ENCODE measurements at regions not wholly inside any gene's neighbourhood (a gene's known extent, or its start where the extent isn't known, plus 50 kb on each side); places are given as distances from the start of the nearest gene placed in this dataset.
"Not testable (repeated sequence)": the region's sequence is repeated elsewhere in the genome, so short reads cannot be mapped to it uniquely, and the experiment has no call there.

DNA sequence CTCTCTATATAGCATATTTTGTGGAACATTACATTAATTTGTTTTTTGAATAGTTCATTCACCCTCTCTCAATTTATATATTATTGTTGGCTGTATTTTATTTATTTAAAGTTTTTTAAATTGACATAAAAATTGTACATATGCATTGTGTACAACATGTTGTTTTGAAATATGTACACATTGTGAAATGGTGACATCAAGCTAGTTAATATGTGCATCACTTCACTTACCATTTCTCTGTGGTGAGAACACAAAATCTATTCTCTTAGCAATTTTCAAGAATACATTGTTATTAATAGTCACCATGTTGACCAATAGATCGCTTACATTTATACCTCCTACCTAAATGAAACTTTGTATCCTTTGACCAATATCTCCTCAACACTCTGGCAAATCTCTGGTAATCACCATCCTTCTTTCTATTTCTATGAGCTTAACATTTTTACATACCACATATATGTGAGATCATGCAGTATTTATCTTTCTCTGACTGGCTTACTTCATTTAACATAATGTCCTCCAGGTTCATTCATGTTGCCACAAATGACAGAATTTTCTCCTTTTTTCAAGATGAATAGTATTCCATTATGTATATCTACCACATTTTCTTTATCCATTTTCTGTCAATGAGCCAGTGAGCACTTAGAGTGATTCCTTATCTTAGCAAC, 180.9 kb upstream of the DEPDC1 start:
- DNase-seq = no peak

DNA sequence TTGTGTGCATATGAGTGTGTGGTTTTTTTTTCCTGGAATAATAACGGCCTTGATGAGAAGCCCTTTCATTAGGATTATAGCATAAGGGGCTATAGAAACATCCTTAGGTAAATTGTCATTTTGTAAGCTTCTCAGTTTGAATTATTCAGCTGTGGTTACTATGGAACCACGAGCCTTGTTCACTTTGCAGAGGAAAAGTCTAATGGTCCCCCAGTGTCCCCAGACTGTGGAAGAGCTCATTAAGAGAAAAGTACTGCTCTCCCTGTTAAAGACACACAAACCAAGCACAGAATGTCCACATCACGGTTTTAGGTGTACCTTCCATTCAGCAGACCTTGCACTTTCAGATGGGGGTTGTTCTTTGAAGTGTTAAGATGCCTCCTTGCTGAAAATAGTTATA, 199.3 kb upstream of the DEPDC1 start:
- no peak for DNase-seq

DNA sequence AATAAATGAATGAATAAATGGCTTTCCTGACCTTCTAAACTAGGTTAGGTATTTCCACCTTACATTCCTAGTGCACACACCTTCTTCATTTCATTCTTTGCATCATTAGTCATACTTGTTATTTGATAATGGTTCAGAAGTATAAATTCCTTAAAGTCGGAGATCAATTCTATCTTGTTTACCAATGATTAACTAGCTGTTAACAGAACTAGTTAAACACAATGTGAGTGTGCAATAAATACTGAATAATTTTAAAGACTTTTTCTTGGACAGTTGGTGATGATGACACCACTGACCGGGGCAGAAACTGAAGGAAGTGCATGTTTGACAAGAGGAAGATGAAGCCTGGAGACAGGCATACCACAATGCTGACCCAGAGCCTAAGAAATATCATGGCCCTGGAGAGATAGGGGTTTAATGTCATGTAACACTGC, 207.1 kb upstream of the DEPDC1 start:
- no peak for DNase-seq

DNA sequence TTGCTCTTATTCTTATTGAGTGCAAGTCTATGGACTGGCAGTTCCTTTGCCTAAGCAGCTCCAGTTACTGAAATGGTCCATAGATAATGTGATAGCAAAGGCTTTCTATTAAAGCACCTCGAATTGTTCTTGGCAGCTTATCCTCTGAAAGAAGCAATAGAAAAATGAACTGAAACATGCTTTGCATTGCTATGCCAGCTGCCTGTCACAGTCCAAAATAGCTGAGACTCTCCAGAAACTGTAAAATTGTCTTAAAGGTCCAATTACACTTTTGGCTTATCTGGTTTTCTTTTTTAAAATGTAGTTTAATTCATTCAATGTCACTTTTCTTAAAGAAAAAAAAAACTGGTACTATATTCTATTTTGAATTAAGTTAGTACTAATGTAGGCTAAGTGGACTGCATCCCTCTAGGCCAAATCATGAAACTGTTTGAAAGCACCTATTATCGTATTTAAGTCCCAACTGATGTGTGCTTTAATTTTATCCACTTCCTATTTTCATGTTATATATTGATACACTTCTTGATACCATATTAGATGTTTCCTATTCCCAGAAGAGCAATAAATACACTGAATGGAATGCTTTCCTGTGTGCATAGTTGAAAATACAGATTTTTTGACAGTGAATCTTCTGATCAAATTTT, 208.0 kb upstream of the DEPDC1 start:
- DNase-seq = no peak

DNA sequence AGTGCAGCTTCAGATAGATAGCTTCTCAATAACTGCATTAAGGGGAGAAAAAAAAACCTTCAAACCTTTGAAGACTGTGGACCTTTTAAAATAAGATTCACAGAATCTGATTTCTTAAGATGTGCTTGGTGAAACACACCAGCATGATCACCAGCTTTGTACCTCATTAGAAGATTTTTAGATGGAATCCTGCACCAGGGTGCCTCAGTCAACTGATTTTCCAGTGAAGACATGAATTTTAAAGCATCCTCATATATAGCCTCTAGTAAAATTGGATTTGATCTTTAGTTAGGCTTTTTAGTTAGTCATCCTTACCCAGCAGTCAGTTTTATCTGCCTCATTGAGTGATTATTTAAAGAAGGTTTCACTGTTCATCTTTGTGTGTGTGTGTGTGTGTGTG, 208.6 kb upstream of the DEPDC1 start:
- DNase-seq = no peak

DNA sequence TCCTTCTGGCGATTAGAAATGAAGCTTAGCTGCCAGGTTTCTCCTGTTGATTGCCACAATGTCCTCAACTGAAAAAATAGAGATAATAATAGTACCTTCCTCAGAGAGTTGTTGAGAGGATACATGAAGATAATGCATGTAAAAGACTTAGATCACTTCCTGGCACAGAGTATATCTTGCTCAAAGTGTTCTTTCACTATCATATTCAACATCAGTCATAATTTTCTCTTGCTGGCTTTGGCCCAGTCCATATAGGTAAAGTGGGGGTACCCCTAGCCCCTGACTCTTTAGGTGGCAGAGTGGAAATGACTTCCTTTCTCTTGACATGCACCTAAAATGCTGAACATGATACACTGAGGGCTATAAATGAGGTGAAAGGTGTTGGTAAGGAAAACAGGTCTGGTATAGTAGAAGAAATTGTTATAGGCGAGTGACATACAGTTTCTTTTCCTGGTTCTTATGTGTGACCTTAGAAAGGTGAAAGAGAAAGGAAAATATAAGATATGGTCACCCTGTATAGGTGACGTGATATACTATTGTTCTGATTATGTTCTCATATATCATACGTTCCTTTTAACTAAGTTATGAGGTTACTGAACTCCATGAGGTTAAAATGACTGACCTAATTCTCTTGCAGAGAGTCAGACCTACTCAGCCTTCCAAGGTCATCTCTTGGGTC, 209.9 kb upstream of the DEPDC1 start:
- no peak for DNase-seq

DNA sequence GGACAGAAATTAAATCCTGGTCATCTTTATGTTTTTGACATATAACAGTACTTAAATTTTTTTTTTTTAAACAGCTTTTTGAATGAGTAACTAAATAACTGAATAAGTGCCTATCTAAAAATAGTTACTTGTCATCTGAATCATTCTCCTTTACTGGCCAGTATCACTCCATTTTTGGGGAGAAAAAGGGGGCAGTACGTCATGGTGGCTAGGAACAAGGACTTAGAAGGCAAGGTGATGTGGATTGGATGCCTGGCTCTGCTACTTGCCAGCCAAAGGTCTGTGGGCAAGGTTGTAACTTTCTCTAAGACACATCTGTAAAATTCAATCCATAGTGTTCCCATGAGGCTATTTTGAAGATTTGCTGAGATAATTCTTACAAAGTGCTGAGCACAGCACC, 220.4 kb upstream of the DEPDC1 start:
- no peak for DNase-seq

DNA sequence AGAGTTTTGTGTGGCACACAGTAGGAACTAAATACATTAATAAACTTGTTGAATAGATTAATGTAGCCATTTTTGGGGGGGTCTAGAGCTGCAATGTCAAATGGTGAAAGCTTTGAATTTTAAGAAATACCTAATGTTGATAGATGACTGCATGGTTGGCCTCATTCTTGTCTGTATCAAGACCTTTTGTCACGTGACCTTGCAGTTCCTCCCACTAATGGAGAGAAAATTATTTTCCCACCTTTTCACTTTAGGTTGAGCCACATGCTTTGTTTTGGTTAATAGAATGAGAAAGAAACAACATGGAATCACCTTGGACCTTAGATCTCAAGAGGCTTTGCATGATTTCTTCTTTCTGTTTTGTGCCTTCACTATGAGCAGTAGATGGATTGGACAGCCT, 223.6 kb upstream of the DEPDC1 start:
- DNase-seq = no peak

DNA sequence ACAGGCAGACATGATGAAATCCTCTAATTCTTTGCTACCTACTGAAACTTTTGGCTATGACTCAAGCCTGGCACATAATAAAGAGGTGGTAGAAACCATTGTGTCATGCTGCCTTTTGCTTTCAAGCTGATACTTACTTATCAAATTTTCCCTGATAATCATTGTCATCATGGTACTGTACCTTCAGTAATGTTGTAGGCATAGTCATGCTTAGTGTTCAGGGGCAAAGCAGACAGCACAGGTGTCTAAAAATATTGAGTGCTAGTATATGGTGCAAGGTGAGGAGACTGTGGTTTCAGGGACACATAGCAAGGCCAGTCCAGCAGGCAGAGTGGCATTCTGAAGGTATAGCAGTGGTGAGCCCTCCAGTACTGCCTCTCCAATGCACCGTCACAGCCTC, 226.9 kb upstream of the DEPDC1 start:
- DNase-seq = no peak

DNA sequence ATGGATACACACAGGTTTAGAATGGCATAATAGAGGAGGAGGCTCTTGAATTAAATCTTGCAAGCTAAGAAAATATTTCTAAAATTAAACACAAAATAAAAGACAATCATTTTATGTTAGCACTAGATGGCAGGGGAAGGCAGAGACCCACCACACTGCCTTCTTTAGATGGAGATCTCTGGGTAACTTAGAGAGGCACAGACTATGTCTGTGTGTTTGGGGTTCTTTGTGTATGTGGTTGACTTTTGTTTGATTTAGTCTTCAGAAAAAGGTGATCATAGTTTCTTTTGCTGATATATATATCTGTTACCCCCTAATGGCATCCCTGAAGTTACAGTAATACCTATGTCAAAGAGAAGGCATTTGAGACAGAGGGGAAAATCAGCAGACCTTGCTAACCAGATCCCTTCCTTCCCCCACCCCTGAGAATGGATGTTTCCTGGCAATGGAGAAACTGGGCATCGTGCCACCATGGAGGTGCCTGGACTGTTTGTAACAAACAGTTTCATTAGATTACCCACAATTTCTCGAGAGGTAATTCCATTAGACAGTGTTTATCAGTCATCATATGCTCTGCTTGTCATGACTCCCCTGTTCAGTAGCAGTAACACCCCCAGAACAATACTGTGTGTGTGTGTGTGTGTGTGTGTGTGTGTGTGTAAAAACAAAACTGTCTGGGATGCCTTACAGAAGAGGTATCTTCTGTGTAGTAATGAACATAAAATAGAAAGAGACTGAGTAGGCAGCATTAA, 228.3 kb upstream of the DEPDC1 start:
- no peak for DNase-seq

DNA sequence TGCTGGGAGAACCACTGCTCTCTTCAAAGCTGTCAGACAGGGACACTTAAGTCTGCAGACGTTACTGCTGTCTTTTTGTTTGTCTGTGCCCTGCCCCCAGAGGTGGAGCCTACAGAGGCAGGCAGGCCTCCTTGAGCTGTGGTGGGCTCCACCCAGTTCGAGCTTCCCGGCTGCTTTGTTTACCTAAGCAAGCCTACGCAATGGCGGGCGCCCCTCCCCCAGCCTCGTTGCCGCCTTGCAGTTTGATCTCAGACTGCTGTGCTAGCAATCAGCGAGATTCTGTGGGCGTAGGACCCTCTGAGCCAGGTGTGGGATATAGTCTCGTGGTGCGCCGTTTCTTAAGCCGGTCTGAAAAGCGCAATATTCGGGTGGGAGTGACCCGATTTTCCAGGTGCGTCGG, 242.6 kb upstream of the DEPDC1 start:
- not testable (repeated sequence) for DNase-seq

DNA sequence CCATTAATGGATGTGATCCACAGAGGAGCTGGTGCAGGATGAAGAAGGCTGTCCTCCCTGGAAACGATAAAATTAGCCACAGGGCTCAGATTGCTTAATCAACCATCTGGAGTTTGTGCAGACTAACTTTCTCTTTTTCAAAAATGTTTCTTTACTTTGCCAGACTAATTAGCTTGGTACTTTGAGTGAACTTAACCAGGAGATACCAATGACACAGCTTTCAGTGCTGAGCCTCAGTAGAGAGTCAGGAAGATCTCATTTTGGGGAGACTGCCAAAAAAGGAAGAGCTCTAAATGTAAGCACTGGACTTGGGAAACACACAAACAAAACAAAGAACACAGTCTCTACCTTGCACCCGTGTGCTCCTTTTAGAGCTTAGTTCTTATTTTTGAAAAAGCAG, 248.1 kb upstream of the DEPDC1 start:
- DNase-seq = no peak

DNA sequence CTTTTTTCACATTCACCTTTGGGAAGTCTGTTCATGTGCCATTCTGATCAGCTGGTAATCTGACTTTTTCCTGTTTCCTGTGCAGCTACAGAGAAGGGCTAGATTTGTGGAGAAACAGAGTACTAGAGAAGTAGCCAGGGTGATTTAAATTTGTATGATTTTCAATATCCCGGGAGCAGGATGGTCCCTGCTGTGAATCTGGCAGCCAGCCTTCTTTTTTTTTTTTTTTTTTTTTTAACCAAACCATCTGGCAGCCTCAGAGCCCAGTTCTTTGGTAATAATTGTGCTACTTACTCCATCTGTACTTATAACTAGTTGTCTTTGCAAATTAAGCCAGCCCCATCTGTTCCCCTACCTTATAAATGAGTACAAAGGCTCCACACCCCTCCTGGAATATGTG, 248.6 kb upstream of the DEPDC1 start:
- DNase-seq = no peak

DNA sequence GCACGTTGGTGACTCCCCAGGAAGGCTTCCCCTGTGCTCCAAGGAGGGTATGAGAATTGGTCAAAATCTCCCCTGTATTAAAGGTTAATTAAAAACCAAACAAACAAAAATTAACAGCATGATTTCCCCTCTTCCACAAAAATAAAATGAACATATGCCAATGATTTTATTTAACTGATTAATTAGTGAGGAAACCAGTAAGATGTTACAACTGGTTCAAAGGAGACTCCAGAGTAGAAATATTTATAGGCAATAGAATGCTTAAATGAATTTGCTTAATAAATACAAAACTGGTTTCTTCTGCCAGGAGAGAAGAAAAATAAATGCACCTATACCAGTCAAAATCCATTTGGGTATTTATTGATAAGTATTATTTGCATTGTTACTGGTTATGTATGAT, 249.5 kb upstream of the DEPDC1 start:
- DNase-seq = no peak

DNA sequence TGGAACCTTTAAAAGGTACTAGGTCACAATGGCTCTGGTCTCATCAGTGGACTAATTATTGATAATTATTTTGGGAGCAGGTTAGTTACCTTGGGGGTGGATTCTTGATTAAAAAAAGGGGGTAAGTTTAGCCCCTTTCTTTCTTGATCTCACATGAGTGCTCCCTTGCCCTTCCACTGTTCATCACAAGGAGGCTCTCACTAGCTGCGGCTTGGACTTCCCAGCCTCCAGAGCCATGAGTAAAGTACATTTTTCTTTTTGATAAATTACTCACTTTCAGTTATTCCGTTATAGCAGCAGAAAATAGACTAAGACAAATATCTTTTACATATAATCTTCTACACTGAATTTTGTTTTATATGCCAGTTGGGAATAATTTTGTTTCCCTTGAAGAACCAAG, 254.8 kb upstream of the DEPDC1 start:
- no peak for DNase-seq

DNA sequence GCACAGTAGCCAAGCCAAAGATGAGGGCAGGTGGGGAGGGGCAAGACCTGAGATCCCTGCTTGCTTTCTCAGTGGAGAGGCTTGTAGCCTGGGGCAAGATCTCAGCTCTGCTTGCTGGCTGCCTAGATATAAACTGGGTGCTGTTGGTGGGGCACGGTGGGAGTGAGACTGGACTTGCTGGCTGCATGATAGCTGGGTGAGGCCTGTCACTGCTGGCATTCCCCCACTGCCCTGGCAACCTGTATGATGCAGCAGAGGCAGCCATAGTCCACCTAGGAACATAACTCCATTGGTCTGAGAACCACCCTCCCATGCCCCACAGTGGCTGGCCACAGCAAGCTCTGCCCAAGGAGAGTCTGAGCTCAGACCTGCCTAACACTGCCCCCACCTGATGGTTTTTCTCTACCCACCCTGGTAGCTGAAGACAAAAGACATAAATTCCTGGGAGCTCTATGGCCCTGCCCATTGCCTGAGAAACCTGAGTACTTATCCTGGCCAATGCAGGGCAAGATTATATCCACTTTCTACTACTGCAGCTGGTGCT, 261.9 kb upstream of the DEPDC1 start:
- DNase-seq = no peak

DNA sequence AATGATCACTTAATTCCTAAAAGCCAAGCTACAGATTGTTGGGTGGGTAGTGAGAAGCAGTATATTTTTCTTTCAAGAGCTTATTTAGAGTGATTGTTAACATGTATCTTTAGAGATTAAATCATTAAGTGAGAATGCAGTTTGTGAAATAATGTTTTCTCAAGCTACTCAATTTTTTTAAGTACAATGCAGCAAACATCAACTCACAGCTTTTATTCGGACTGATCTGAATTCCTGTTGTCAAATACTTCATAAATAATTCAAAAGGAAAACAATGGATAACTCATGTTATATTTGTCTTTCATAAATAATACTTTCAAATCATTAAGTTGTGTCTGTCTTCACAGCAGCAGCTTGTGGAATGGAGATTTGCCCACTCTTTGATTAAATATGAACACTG, 271.1 kb upstream of the DEPDC1 start:
- no peak for DNase-seq

DNA sequence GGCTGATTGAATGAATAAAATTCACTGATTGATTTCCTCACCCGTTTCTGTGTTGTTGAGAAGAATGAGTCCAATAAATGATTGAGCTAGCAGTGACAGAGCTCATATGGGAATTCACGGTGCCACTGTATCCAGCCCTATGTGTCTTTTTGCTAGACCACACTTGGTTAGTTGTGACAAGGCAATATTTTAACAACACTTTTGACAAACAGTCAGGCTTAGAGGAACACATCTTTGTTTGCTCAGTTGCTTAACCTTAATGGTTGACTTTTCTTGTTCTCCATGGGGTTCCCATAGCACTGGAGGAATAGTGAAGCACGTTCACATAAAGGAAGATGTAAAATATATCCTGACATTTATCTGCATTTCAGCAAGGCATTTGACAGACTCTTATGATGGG, 273.9 kb upstream of the DEPDC1 start:
- DNase-seq = no peak

DNA sequence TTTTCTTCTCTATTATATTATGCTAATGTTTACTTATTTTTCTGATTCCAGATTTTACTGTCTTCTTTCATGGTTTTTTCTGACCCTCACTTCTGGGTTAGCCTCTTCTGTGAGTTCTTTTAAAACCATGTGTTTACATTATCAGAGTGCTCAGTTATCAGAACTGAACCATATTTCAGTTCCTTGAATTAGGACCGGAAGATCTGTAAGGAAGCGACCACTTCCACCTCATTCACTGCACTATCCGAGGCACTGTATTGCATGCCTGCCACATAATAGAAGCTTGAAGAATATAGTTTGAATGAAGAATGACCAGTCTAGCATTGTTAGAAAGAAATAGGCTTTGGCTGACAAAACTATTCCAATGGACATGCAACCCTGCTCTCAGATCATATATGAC, 281.0 kb upstream of the DEPDC1 start:
- no peak for DNase-seq

DNA sequence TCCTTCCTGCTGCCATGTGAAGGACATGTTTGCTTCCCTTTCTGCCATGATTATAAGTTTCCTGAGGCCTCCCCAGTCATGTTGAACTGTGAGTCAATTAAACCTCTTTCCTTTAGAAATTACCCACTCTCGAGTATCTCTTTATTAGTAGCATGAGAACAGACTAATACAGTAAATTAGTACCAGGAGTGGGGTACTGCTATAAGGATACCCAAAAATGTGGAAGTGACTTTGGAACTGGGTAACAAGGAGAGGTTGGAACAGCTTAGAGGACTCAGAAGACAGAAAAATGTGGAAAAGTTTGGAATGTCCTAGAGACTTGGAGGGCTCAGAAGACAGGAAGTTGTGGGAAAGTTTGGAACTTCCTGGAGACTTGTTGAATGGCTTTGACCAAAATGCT, 283.0 kb upstream of the DEPDC1 start:
- DNase-seq = not testable (repeated sequence)

DNA sequence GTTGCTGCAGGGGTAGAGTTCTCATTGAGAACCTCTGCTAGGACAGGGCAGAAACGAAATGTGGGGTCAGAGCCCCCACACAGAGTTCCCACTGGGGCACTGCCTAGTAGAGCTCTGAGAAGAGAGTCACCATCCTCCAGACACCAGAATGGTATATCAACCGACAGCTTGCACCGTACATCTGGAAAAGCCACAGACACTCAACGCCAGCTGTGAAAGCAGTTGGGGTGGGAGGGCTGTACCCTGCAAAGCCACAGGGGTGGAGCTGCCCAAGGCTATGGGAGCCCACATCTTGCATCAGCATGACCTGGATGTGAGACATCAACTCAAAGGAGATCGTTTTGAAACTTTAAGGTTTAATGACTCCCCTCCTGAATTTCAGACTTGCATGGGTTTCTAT, 284.0 kb upstream of the DEPDC1 start:
- no peak for DNase-seq

DNA sequence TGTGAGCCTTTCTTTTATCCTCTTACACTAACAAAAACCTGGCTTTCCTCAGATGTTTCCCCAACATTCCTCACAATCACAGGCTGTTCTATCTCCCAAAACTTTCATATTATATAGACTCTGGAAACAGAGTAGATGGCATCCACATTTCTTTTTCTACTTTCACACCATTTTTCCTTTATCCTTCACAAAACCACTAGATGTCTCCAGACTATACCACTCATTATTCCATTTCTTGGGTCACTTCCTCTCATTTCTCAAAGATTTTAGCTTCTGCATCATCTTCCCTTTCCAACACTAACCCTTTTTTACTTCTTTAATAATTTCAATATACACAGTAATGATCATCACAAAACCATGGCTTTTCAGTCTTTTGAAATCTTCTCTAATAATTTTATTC, 286.0 kb upstream of the DEPDC1 start:
- DNase-seq = no peak

DNA sequence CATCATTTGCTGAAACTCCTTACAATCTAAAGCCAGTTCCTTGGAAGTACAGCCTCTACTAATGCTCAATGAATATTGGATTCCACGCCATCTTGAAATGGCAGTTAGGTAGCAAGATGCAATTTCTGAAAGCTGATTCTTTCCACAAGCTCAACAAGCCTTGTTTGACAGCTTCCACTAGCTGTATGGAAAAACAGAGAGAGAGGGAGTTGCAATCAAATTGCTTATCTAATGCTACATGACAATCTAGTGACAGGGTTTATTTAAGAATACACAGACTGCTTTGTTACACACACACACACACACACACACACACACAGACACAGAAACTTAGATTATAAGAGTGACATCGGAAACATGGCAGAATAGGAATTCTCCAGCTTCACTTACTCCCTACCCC, 288.4 kb upstream of the DEPDC1 start:
- no peak for DNase-seq

DNA sequence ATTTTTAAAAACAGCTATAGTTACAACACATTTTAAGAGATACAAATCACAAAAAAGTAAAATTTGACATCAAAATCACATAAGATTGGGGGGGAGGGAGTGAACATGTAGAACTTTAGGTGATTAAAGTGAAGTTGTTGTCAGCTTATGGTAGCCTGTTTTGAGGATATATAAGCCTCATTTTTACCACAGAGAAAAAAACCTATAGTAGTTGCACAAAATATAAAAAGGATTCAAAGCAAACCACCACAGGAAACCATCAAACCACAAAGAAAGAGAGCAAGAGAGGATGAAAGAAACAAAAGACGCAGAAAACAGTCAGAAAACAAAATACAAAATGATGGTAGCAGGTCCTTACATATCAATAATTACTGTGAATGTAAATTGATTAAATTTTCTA, 291.9 kb upstream of the DEPDC1 start:
- DNase-seq = no peak
